SK-N-SH treated with all-trans-retinoic acid at 6 μM for 48 hours (cell line): ENCODE measurements at regions not wholly inside any gene's neighbourhood (a gene's known extent, or its start where the extent isn't known, plus 50 kb on each side); places are given as distances from the start of the nearest gene placed in this dataset.

ENCODE experiments used
- PPARA ChIP-seq: fragments of 250-450 bp; sonication (Bioruptor Pico); IDR thresholded peaks from 2 replicates; pipeline ENCODE4 v1.5.0; 2020; ENCODE audit warnings: mild to moderate bottlenecking, borderline replicate concordance
- RARB ChIP-seq: fragments of 250-450 bp; sonication (Bioruptor Pico); IDR thresholded peaks from 2 replicates; pipeline ENCODE4 v1.8.0; 2021; ENCODE audit warnings: mild to moderate bottlenecking, moderate library complexity
- ZFP3 ChIP-seq: fragments of 250-450 bp; sonication (Bioruptor Pico); IDR thresholded peaks from 2 replicates; pipeline ENCODE4 v1.5.0; 2020; ENCODE audit warnings: mild to moderate bottlenecking, moderate library complexity
- ZNF565 ChIP-seq: fragments of 450-650 bp; formaldehyde crosslinking; conservative IDR thresholded peaks from 2 replicates; pipeline ENCODE4 v1.5.0; 2020; ENCODE audit warnings: low read depth, mild to moderate bottlenecking, moderate library complexity
- ZNF70 ChIP-seq: fragments of 450-650 bp; formaldehyde crosslinking; IDR thresholded peaks from 2 replicates; pipeline ENCODE4 v1.5.0; 2020; ENCODE audit warnings: mild to moderate bottlenecking, moderate library complexity
- ZNF8 ChIP-seq: fragments of 450-650 bp; formaldehyde crosslinking; IDR thresholded peaks from 2 replicates; pipeline ENCODE4 v1.5.0; 2020; ENCODE audit warnings: mild to moderate bottlenecking, moderate library complexity
- TF ChIP-seq, protein P1 (sequence below): fragments of 250-450 bp; sonication (Bioruptor Pico); IDR thresholded peaks from 2 replicates; pipeline ENCODE4 v1.5.0; 2020; ENCODE audit warnings: mild to moderate bottlenecking, moderate library complexity

DNA sequence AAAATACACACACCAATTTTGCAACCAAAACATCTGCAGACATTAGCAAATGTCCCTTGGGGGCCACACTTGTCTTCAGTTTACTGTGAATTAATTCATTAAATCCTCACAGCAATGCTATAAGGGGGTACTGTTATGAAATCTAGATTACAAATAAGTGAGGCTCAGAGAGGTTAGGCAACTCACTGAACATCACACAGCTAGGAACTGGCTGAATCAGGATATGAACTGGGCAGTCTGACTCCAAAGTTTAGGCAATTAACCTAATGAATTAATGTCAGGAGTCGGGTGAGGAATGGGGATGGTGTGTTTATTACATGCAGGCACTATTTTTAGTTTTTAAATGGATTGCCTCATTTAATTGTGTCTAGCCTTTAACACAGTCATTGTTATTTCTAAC is 305.7 kb upstream of the XYLT1 start:
- TF ChIP-seq ZNF70 (CRISPR knock-in tag) (no peak), ZNF8 (CRISPR knock-in tag) (no peak), RARB (no peak), ZFP3 (CRISPR knock-in tag) (no peak), ZNF565 (CRISPR knock-in tag) (no peak), PPARA (CRISPR knock-in tag) (no peak)
- TF ChIP-seq, protein P1, sequence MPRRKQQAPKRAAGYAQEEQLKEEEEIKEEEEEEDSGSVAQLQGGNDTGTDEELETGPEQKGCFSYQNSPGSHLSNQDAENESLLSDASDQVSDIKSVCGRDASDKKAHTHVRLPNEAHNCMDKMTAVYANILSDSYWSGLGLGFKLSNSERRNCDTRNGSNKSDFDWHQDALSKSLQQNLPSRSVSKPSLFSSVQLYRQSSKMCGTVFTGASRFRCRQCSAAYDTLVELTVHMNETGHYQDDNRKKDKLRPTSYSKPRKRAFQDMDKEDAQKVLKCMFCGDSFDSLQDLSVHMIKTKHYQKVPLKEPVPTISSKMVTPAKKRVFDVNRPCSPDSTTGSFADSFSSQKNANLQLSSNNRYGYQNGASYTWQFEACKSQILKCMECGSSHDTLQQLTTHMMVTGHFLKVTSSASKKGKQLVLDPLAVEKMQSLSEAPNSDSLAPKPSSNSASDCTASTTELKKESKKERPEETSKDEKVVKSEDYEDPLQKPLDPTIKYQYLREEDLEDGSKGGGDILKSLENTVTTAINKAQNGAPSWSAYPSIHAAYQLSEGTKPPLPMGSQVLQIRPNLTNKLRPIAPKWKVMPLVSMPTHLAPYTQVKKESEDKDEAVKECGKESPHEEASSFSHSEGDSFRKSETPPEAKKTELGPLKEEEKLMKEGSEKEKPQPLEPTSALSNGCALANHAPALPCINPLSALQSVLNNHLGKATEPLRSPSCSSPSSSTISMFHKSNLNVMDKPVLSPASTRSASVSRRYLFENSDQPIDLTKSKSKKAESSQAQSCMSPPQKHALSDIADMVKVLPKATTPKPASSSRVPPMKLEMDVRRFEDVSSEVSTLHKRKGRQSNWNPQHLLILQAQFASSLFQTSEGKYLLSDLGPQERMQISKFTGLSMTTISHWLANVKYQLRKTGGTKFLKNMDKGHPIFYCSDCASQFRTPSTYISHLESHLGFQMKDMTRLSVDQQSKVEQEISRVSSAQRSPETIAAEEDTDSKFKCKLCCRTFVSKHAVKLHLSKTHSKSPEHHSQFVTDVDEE, result no peak
